ENCODE measurements at regions not wholly inside any gene's neighbourhood (a gene's known extent, or its start where the extent isn't known, plus 50 kb on each side); places are given as distances from the start of the nearest gene placed in this dataset.
"Not testable (repeated sequence)": the region's sequence is repeated elsewhere in the genome, so short reads cannot be mapped to it uniquely, and the experiment has no call there.

DNA sequence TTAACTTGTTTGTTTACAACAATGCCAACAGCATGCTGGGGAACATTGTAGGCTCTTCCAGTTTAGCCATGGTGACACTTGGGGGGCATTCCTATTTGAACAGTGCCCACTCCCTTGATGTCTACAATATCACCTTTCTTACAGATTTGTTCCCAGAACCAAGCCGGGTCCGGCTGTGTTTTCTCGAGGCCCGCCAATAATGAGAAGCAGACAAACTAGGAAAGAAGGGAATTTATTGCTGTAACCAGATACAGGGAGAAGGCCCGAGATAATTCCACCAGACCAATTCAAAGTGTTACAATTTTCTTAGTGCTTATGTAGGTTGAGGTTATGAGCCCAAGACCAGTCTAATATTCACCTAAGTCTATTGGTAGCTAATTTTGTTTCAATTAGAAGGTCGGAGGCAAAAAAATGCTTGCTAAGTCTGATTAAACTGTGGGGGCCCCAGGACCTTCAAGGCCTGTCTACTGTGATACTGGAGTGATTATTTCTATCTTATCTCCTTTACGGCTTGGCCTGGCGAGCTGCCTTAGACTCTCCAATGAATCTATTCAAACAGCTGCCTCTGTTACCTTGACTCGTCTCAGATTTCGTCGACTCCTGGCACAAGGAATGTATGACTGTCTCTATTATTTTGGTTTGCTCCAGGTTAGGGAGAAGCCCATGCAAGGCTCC is 59.1 kb upstream of the PSME4 start:
- Mint-ChIP-seq H3K9me3 (no peaks in the 10 kb centered on the region), H3K4me3 (no peak overlapping the region), H3K4me1 (no peaks in the 10 kb centered on the region), H3K27me3 (no peaks in the 10 kb centered on the region), H3K36me3 (ENCODE audit: insufficient read depth) (peaks cover 2% of the 10 kb centered on the region), H3K27ac (ENCODE audit: low read depth) (no peak overlapping the region)
- no peak for ATAC-seq (replicated peaks; ENCODE audit: extremely low read depth, poor library complexity, severe bottlenecking)
- DNase-seq (ENCODE audit: low spot score in 2 of 2), result no peak

DNA sequence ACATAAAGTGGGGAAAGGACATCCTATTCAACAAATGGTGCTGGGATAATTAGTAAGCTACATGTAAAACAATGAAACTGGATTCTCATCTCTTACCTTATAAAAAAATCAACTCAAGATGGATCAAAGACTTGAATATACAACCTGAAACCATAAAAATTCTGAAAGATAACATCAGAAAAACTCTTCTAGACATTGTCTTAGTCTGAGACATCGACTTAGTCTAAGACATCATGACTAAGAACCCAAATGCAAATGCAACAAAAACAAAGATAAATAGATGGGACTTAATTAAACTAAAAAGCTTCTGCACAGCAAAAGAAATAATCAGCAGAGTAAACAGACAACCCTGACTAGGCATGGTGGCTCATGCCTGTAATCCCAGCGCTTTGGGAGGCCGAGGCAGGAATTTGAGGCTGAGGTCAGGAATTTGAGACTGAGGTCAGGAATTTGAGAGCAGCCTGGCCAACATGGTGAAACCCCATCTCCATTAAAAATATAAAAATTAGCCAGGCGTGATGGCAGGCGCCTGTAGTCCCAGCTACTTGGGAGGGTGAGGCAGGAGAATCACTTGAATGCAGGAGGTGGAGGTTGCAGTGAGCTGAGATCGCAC is 54.8 kb upstream of the PSME4 start:
- H3K4me3 Mint-ChIP-seq; H3K27me3 Mint-ChIP-seq; ATAC-seq (replicated peaks; ENCODE audit: extremely low read depth, poor library complexity, severe bottlenecking); H3K4me1 Mint-ChIP-seq; H3K36me3 Mint-ChIP-seq (ENCODE audit: insufficient read depth); H3K27ac Mint-ChIP-seq (ENCODE audit: low read depth); DNase-seq (ENCODE audit: low spot score in 2 of 2); H3K9me3 Mint-ChIP-seq: not testable (repeated sequence)

- Mint-ChIP-seq H3K4me3 (no peak overlapping the region), H3K27ac (ENCODE audit: low read depth) (no peak overlapping the region), H3K4me1 (peaks cover 6% of the 10 kb centered on the region), H3K27me3 (no peaks in the 10 kb centered on the region), H3K9me3 (peaks cover 6% of the 10 kb centered on the region), H3K36me3 (ENCODE audit: insufficient read depth) (no peaks in the 10 kb centered on the region)
- ATAC-seq (replicated peaks; ENCODE audit: extremely low read depth, poor library complexity, severe bottlenecking) (no peak), DNase-seq (ENCODE audit: low spot score in 2 of 2) (no peak)
Observed at GRCh38 chr2:54024576-54024975, 53.8 kb upstream of the PSME4 start.

GRCh38 chr2:54021702-54022101 is 50.9 kb upstream of the PSME4 start:
- no peaks in the 10 kb centered on the region for H3K27me3 Mint-ChIP-seq
- peaks cover 6% of the 10 kb centered on the region for H3K4me1 Mint-ChIP-seq
- H3K36me3 Mint-ChIP-seq (ENCODE audit: insufficient read depth), result peaks cover 2% of the 10 kb centered on the region
- H3K4me3 Mint-ChIP-seq, result no peak overlapping the region
- no peak for DNase-seq (ENCODE audit: low spot score in 2 of 2)
- peaks cover 6% of the 10 kb centered on the region for H3K9me3 Mint-ChIP-seq
- H3K27ac Mint-ChIP-seq (ENCODE audit: low read depth), result no peak overlapping the region
- no peak for ATAC-seq (replicated peaks; ENCODE audit: extremely low read depth, poor library complexity, severe bottlenecking)

- no peak overlapping the region for H3K27ac Mint-ChIP-seq (ENCODE audit: low read depth)
Observed at GRCh38 chr2:54020793-54021414, 50.1 kb upstream of the PSME4 start.

More at GRCh38 chr2:54020793-54021414, 50.1 kb upstream of the PSME4 start:
- Mint-ChIP-seq H3K36me3 (ENCODE audit: insufficient read depth) (peaks cover 2% of the 10 kb centered on the region), H3K4me1 (peaks cover 6% of the 10 kb centered on the region), H3K4me3 (no peak overlapping the region), H3K9me3 (peaks cover 6% of the 10 kb centered on the region), H3K27me3 (no peaks in the 10 kb centered on the region)
- ATAC-seq (replicated peaks; ENCODE audit: extremely low read depth, poor library complexity, severe bottlenecking) (no peak), DNase-seq (ENCODE audit: low spot score in 2 of 2) (no peak)

Measured in central memory CD8-positive, alpha-beta T cell (primary cell).